Common myeloid progenitor, CD34-positive (primary cell): ENCODE measurements at regions not wholly inside any gene's neighbourhood (a gene's known extent, or its start where the extent isn't known, plus 50 kb on each side); places are given as distances from the start of the nearest gene placed in this dataset.

Source experiments
- CTCF ChIA-PET: fragments of 350-600 bp; sonication (Branson Sonifier 250); formaldehyde crosslinking; loops from one replicate; lab custom pipeline; 2021; ENCODE audit warnings: antibody characterized with exemption; lab: Charles Lee
- POLR2A ChIA-PET: fragments of 350-600 bp; sonication (Branson Sonifier 250); formaldehyde crosslinking; loops from one replicate; lab custom pipeline; 2021; ENCODE audit warnings: antibody characterized with exemption; lab: Charles Lee
- DNase-seq, 3 donors: peaks; one replicate each; pipeline versions ENCODE4 v3.0.0 to v3.0.0-alpha.2; 2013
- H3K27ac ChIP-seq, 2 experiments: 1 replicate in 1 of 2; 2 replicates in 1 of 2; pipeline ENCODE4 v1.7.0; 2013; ENCODE audit warnings: inconsistent platforms in 2 of 2, low read length in 2 of 2, mild to moderate bottlenecking in 2 of 2, low read depth in 1 of 2, moderate library complexity in 1 of 2; ENCODE audit not compliant: severe bottlenecking in 2 of 2, insufficient read depth in 1 of 2, poor library complexity in 1 of 2
- H3K27me3 ChIP-seq, 5 experiments: replicated peaks in 2 of 5; 1 replicate in 3 of 5; 2 replicates in 2 of 5; pipeline versions ENCODE4 v1.6.1 to v1.7.0; 2013; ENCODE audit warnings: low read length in 4 of 5, mild to moderate bottlenecking in 2 of 5, moderate library complexity in 2 of 5, inconsistent platforms in 1 of 5; ENCODE audit not compliant: insufficient read depth in 5 of 5, control insufficient read depth in 4 of 5
- H3K36me3 ChIP-seq, 4 experiments: 1 replicate in 2 of 4; 2 replicates in 2 of 4; pipeline versions ENCODE4 v1.6.1 to v1.7.0; 2013; ENCODE audit warnings: low read length in 3 of 4, control low read depth in 1 of 4, mild to moderate bottlenecking in 1 of 4; ENCODE audit not compliant: control insufficient read depth in 4 of 4, insufficient read depth in 4 of 4
- H3K4me1 ChIP-seq, 4 experiments: 1 replicate in 3 of 4; 2 replicates in 1 of 4; pipeline versions ENCODE4 v1.6.1 to v1.7.1; 2013; ENCODE audit warnings: low read length in 3 of 4, mild to moderate bottlenecking in 3 of 4, control low read depth in 1 of 4, inconsistent platforms in 1 of 4, moderate library complexity in 1 of 4; ENCODE audit not compliant: control insufficient read depth in 4 of 4, insufficient read depth in 4 of 4; ENCODE audit errors: control extremely low read depth in 1 of 4
- H3K4me3 ChIP-seq, 7 experiments: 1 replicate in 4 of 7; 2 replicates in 3 of 7; pipeline versions ENCODE4 v1.5.1 to v1.7.0; 2013; ENCODE audit warnings: mild to moderate bottlenecking in 7 of 7, low read length in 6 of 7, moderate library complexity in 6 of 7, inconsistent platforms in 2 of 7, low read depth in 2 of 7, control low read depth in 1 of 7; ENCODE audit not compliant: insufficient read depth in 4 of 7, control insufficient read depth in 1 of 7; ENCODE audit errors: extremely low read depth in 1 of 7
- H3K9me3 ChIP-seq, 5 experiments: 1 replicate in 4 of 5; 2 replicates in 1 of 5; pipeline versions ENCODE4 v1.6.1 to v1.7.1; 2013; ENCODE audit warnings: low read length in 4 of 5, mild to moderate bottlenecking in 2 of 5, inconsistent platforms in 1 of 5, low read depth in 1 of 5, moderate library complexity in 1 of 5; ENCODE audit not compliant: control insufficient read depth in 4 of 5, insufficient read depth in 2 of 5; ENCODE audit errors: control extremely low read depth in 1 of 5
- WGBS: methylation state at CpG from one replicate; pipeline ENCODE4 v1.1.5; 2013; ENCODE audit not compliant: insufficient coverage; 5-methylcytosine and 5-hydroxymethylcytosine counted together

- DNase-seq = no peak
- 100% methylated on average over 1 of the region's 2 CpGs for WGBS
Measured at GRCh38 chr4:121217351-121217750, 53.2 kb upstream of the TNIP3 start.

GRCh38 chr4:121216461-121216860 lies 52.3 kb upstream of the TNIP3 start:
- WGBS = 93% methylated on average over 2 of the region's 3 CpGs
- H3K36me3 ChIP-seq = no peaks in the 10 kb centered on the region
- no peak overlapping the region for H3K27ac ChIP-seq
- H3K27me3 ChIP-seq = no peaks in the 10 kb centered on the region
- ChIA-PET POLR2A (no interaction called here), CTCF (no interaction called here)
- H3K4me3 ChIP-seq = no peak overlapping the region
- no peak for DNase-seq
- no peaks in the 10 kb centered on the region for H3K4me1 ChIP-seq
- no peaks in the 10 kb centered on the region for H3K9me3 ChIP-seq

More at GRCh38 chr4:121217351-121217750, 53.2 kb upstream of the TNIP3 start:
- POLR2A ChIA-PET = no interaction called here
- CTCF ChIA-PET = no interaction called here
- Histone ChIP-seq H3K4me3 (no peak overlapping the region), H3K27me3 (no peaks in the 10 kb centered on the region), H3K4me1 (no peaks in the 10 kb centered on the region), H3K36me3 (no peaks in the 10 kb centered on the region), H3K27ac (no peak overlapping the region), H3K9me3 (no peaks in the 10 kb centered on the region)

- DNase-seq = no peak
- CTCF ChIA-PET = no interaction called here
- Histone ChIP-seq H3K4me3 (no peak overlapping the region), H3K27me3 (no peaks in the 10 kb centered on the region), H3K36me3 (no peaks in the 10 kb centered on the region), H3K4me1 (no peaks in the 10 kb centered on the region), H3K9me3 (peaks cover 0 to under 1% (median 0%) of the 10 kb centered on the region in 5 experiments), H3K27ac (no peak overlapping the region)
- POLR2A ChIA-PET = no interaction called here
- WGBS = 93% methylated on average over 6 of the region's 7 CpGs
Measured at GRCh38 chr4:121213940-121214339, 49.8 kb upstream of the TNIP3 start.
